GM23338 (cell line): ENCODE measurements at regions not wholly inside any gene's neighbourhood (a gene's known extent, or its start where the extent isn't known, plus 50 kb on each side); places are given as distances from the start of the nearest gene placed in this dataset.

Experiments
- CTCF ChIP-seq, 2 experiments: fragments of 200-600 bp in 1 of 2; sonication (generic) in 1 of 2; conservative IDR thresholded peaks; 2 replicates each; pipeline versions ENCODE4 v1.5.1 to v1.6.1; 2016 to 2017; ENCODE audit warnings: antibody characterized with exemption in 2 of 2, low read depth in 2 of 2, mild to moderate bottlenecking in 2 of 2, moderate library complexity in 1 of 2
- EZH2 ChIP-seq: fragments of 200-600 bp; sonication (generic); IDR thresholded peaks from one replicate; pipeline ENCODE4 v1.8.0; 2017; ENCODE audit warnings: antibody characterized with exemption, mild to moderate bottlenecking, low read depth; ENCODE audit not compliant: unreplicated experiment
- EZH2phosphoT487 ChIP-seq: fragments of 200-600 bp; sonication (generic); IDR thresholded peaks from one replicate; pipeline ENCODE4 v1.8.1; 2018; ENCODE audit warnings: antibody characterized with exemption; ENCODE audit not compliant: unreplicated experiment
- JUNB ChIP-seq: IDR thresholded peaks from one replicate; pipeline ENCODE4 v1.6.1; 2016; ENCODE audit warnings: antibody characterized with exemption; ENCODE audit not compliant: unreplicated experiment
- POLR2AphosphoS5 ChIP-seq: IDR thresholded peaks from 2 replicates; pipeline ENCODE4 v1.6.1; 2016; ENCODE audit warnings: antibody characterized with exemption, low read depth

GRCh38 chr18:8529609-8530008 is 79.6 kb upstream of the RAB12 start:
- TF ChIP-seq CTCF (conservative IDR thresholded peaks at IDR 0.05; ENCODE audit: low read depth in 2 of 2) (no peak), EZH2 (no peak), POLR2AphosphoS5 (no peak), EZH2phosphoT487 (no peak), JUNB (no peak)
